ENCODE measurements at regions not wholly inside any gene's neighbourhood (a gene's known extent, or its start where the extent isn't known, plus 50 kb on each side); places are given as distances from the start of the nearest gene placed in this dataset.

DNA sequence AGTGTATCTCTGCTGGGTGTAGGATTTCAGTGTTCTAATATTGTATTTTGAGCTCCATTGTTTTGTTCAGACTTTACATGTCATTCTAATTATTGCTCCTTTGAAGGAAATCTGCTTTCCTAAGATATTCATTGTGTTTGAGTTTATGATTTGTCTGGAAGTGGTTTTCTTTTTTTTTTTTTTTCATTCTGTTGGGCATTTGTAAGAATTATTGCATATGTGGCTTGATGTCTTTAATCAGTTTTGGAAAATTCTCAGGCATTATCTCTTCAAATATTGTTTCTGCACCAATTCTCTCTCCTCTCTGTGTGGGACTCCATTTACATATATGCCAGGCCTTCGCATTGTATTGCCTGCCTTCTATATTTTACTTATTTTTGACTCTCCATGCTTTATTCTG lies 65.8 kb upstream of the RNU6-1 start:
- Histone ChIP-seq H3K23me2 (ENCODE audit: insufficient read length, low read depth, low read length, poor library complexity, severe bottlenecking) (no peaks in the 10 kb centered on the region), H3K18ac (ENCODE audit: insufficient read length, low read depth, low read length) (no peak overlapping the region)
- H3K9me3 Mint-ChIP-seq = peaks cover 37 to 42% of the 10 kb centered on the region in 2 experiments

More for the DNA sequence above, 65.8 kb upstream of the RNU6-1 start:
- Mint-ChIP-seq H3K36me3 (ENCODE audit: insufficient read depth in 1 of 3, low read depth in 3 of 3) (peaks cover 7 to 44% (median 10%) of the 10 kb centered on the region in 3 experiments), H3K27me3 (ENCODE audit: low read depth) (no peaks in the 10 kb centered on the region), H3K4me1 (peaks cover 12 to 16% of the 10 kb centered on the region in 2 experiments), H3K4me3 (no peak overlapping the region), H3K27ac (no peak overlapping the region)
- H2BK12ac ChIP-seq (ENCODE audit: insufficient read length, low read depth, low read length) = no peak overlapping the region
- H2BK120ac ChIP-seq (ENCODE audit: low read depth, low read length, poor library complexity, severe bottlenecking) = no peak overlapping the region
- no peak overlapping the region for H4K91ac ChIP-seq (ENCODE audit: insufficient read length, low read depth, low read length)
- no peak overlapping the region for H3K4ac ChIP-seq (ENCODE audit: low read depth, low read length)
- H3K79me2 ChIP-seq (ENCODE audit: insufficient read depth, low read length) = no peaks in the 10 kb centered on the region
- no CpG with 5 or more reads among the region's 1 CpG for WGBS (ENCODE audit: extremely low coverage, insufficient read length, low lambda C conversion rate)
- H4K8ac ChIP-seq (replicated peaks; ENCODE audit: insufficient read length, low read depth, low read length) = no peak overlapping the region
- H2BK20ac ChIP-seq (ENCODE audit: low read depth, low read length, poor library complexity, severe bottlenecking) = no peak overlapping the region
- no peak overlapping the region for H2AK5ac ChIP-seq (ENCODE audit: insufficient read length, low read length)
- H3K9ac ChIP-seq (ENCODE audit: extremely low read depth, insufficient read length, low read length) = no peak overlapping the region
- peaks cover 10% of the 10 kb centered on the region for H3K9me3 ChIP-seq (ENCODE audit: control insufficient read depth, low read depth, low read length)
- TF ChIP-seq, protein P1, sequence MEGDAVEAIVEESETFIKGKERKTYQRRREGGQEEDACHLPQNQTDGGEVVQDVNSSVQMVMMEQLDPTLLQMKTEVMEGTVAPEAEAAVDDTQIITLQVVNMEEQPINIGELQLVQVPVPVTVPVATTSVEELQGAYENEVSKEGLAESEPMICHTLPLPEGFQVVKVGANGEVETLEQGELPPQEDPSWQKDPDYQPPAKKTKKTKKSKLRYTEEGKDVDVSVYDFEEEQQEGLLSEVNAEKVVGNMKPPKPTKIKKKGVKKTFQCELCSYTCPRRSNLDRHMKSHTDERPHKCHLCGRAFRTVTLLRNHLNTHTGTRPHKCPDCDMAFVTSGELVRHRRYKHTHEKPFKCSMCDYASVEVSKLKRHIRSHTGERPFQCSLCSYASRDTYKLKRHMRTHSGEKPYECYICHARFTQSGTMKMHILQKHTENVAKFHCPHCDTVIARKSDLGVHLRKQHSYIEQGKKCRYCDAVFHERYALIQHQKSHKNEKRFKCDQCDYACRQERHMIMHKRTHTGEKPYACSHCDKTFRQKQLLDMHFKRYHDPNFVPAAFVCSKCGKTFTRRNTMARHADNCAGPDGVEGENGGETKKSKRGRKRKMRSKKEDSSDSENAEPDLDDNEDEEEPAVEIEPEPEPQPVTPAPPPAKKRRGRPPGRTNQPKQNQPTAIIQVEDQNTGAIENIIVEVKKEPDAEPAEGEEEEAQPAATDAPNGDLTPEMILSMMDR (conservative IDR thresholded peaks at IDR 0.05) = no peak
- no peak overlapping the region for H3K4me2 ChIP-seq (ENCODE audit: insufficient read depth, insufficient read length, low read length)
- no peak overlapping the region for H3K56ac ChIP-seq (ENCODE audit: insufficient read length, low read depth, low read length)
- H3K27me3 ChIP-seq (ENCODE audit: insufficient read depth, low read length) = no peaks in the 10 kb centered on the region
- H3K14ac ChIP-seq (ENCODE audit: insufficient read depth, low read length) = no peak overlapping the region
- DNase-seq = no peak
- H2AFZ ChIP-seq (ENCODE audit: low read length) = no peak overlapping the region
- no peak overlapping the region for H3K27ac ChIP-seq (ENCODE audit: insufficient read length, low read depth, low read length)
- no peak overlapping the region for H3K23ac ChIP-seq (ENCODE audit: insufficient read length, low read depth, low read length)
- no peak overlapping the region for H2BK5ac ChIP-seq (ENCODE audit: insufficient read length, low read length)
- H4K5ac ChIP-seq (ENCODE audit: insufficient read length, low read depth, low read length) = no peak overlapping the region
- H3K4me1 ChIP-seq (ENCODE audit: insufficient read depth, low read length) = peaks cover 2% of the 10 kb centered on the region; the same call in 1 of the 2 replicates
- H2BK15ac ChIP-seq (ENCODE audit: low read depth, low read length) = no peak overlapping the region
- no peak overlapping the region for H3T11ph ChIP-seq (ENCODE audit: low read length)
- H4K20me1 ChIP-seq (ENCODE audit: control insufficient read depth, insufficient read depth, insufficient read length) = no peaks in the 10 kb centered on the region
- no peaks in the 10 kb centered on the region for H3K79me1 ChIP-seq (ENCODE audit: insufficient read depth, low read depth, low read length, poor library complexity, severe bottlenecking)
